ENCODE measurements at regions not wholly inside any gene's neighbourhood (a gene's known extent, or its start where the extent isn't known, plus 50 kb on each side); places are given as distances from the start of the nearest gene placed in this dataset.

- H3K79me2 ChIP-seq (ENCODE audit: insufficient read depth, low read length) = no peaks in the 10 kb centered on the region
- RAD21 ChIA-PET (ENCODE audit: low non-redundant PET in 1 of 2, low total read pairs in 2 of 2, uncharacterized antibody in 2 of 2, unreplicated experiment in 2 of 2) = no interaction called here
- no TSS peak for BruUV-seq (replicated peaks)
- no peaks in the 10 kb centered on the region for H3K27me3 ChIP-seq (ENCODE audit: insufficient read depth, low read length)
- no peaks in the 10 kb centered on the region for H3K9me2 ChIP-seq (ENCODE audit: insufficient read depth)
- H3K9ac ChIP-seq (ENCODE audit: low read length) = no peak overlapping the region
- no peaks in the 10 kb centered on the region for H3K36me3 ChIP-seq (ENCODE audit: control insufficient read depth in 1 of 2, insufficient read depth in 2 of 2, low read length in 2 of 2)
- intact Hi-C loops (cut with micrococcal nuclease) = no loop called here
- H2AFZ ChIP-seq (ENCODE audit: low read depth, low read length, poor library complexity, severe bottlenecking) = no peak overlapping the region
- no peaks in the 10 kb centered on the region for H3K4me1 ChIP-seq (ENCODE audit: control insufficient read depth in 1 of 2, insufficient read depth in 2 of 2, low read length in 2 of 2)
- no peak overlapping the region for H3K27ac ChIP-seq (ENCODE audit: low read depth, low read length)
- H4K20me1 ChIP-seq (ENCODE audit: insufficient read depth) = no peaks in the 10 kb centered on the region
- ATAC-seq (no peak), DNase-seq (ENCODE audit: low read depth, low spot score) (no peak)
- no peak overlapping the region for H3K4me2 ChIP-seq (ENCODE audit: low read length)
- H3K9me3 ChIP-seq (ENCODE audit: control insufficient read depth in 1 of 2, insufficient read depth in 1 of 2, low read depth in 1 of 2, low read length in 2 of 2) = no peaks in the 10 kb centered on the region
- CTCF ChIA-PET = no interaction called here
- no peak overlapping the region for H3K4me3 ChIP-seq (replicated peaks in 1 of 2; ENCODE audit: low read depth in 1 of 2, low read length in 2 of 2)
- TF ChIP-seq FOSL1 (IDR thresholded peaks at IDR 0.05; ENCODE audit: low read depth) (no peak), EZH2 (IDR thresholded peaks at IDR 0.05) (no peak), REST (IDR thresholded peaks at IDR 0.05; ENCODE audit: low read depth) (no peak), TCF7L2 (IDR thresholded peaks at IDR 0.05; ENCODE audit: borderline replicate concordance, extremely low read depth, insufficient read depth, insufficient read length) (no peak), RAD21 (IDR thresholded peaks at IDR 0.05; ENCODE audit: low read depth) (no peak), SIN3A (IDR thresholded peaks at IDR 0.05; ENCODE audit: low read depth) (no peak), ELF1 (IDR thresholded peaks at IDR 0.05; ENCODE audit: borderline replicate concordance, low read depth) (no peak)
- TF ChIP-seq, protein P1, sequence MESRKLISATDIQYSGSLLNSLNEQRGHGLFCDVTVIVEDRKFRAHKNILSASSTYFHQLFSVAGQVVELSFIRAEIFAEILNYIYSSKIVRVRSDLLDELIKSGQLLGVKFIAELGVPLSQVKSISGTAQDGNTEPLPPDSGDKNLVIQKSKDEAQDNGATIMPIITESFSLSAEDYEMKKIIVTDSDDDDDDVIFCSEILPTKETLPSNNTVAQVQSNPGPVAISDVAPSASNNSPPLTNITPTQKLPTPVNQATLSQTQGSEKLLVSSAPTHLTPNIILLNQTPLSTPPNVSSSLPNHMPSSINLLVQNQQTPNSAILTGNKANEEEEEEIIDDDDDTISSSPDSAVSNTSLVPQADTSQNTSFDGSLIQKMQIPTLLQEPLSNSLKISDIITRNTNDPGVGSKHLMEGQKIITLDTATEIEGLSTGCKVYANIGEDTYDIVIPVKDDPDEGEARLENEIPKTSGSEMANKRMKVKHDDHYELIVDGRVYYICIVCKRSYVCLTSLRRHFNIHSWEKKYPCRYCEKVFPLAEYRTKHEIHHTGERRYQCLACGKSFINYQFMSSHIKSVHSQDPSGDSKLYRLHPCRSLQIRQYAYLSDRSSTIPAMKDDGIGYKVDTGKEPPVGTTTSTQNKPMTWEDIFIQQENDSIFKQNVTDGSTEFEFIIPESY (IDR thresholded peaks at IDR 0.05; ENCODE audit: extremely low read depth, insufficient replicate concordance, low read length) = no peak
- POLR2A ChIA-PET = no interaction called here
Measured at GRCh38 chr2:12612168-12612567, 104.6 kb upstream of the TRIB2 start.
